ENCODE measurements at regions not wholly inside any gene's neighbourhood (a gene's known extent, or its start where the extent isn't known, plus 50 kb on each side); places are given as distances from the start of the nearest gene placed in this dataset.

GRCh38 chr10:84005403-84005802 lies 133.9 kb upstream of the GHITM start (continued):
- TF ChIP-seq CHD7 (IDR thresholded peaks at IDR 0.05; ENCODE audit: insufficient replicate concordance, low read length) (no peak), BCL11A (IDR thresholded peaks at IDR 0.05; ENCODE audit: low read depth in 2 of 2, low read length in 2 of 2) (no peak), ATF3 (IDR thresholded peaks at IDR 0.05; ENCODE audit: insufficient read depth, low read depth, low read length) (no peak), HDAC2 (IDR thresholded peaks at IDR 0.05; ENCODE audit: borderline replicate concordance in 1 of 2, low read depth in 2 of 2, low read length in 2 of 2) (no peak), EGR1 (IDR thresholded peaks at IDR 0.05; ENCODE audit: borderline replicate concordance, low read depth, low read length) (no peak), NANOG (IDR thresholded peaks at IDR 0.05; ENCODE audit: insufficient read depth, low read depth, low read length, poor library complexity, severe bottlenecking) (no peak)
